K562 (cell line): ENCODE measurements at regions not wholly inside any gene's neighbourhood (a gene's known extent, or its start where the extent isn't known, plus 50 kb on each side); places are given as distances from the start of the nearest gene placed in this dataset.

Source experiments
- BACH1 ChIP-seq: fragments of 200-800 bp; sonication (Bioruptor generic); IDR thresholded peaks from 2 replicates; pipeline ENCODE4 v1.6.1; 2016; ENCODE audit warnings: missing genetic modification characterization, missing compliant biosample characterization
- CREB3 ChIP-seq: fragments of 450-650 bp; conservative IDR thresholded peaks from 2 replicates; pipeline ENCODE4 v1.6.1; 2016; ENCODE audit warnings: missing genetic modification characterization, low read depth, mild to moderate bottlenecking, missing compliant biosample characterization, moderate library complexity
- EP400 ChIP-seq: fragments of 450-650 bp; IDR thresholded peaks from 2 replicates; pipeline ENCODE4 v1.6.1; 2017; ENCODE audit warnings: antibody characterized with exemption, mild to moderate bottlenecking, moderate library complexity
- GTF2A2 ChIP-seq: IDR thresholded peaks from 2 replicates; pipeline ENCODE4 v1.6.1; 2016; ENCODE audit warnings: mild to moderate bottlenecking, missing genetic modification characterization, missing compliant biosample characterization
- HDAC1 ChIP-seq, 2 experiments: fragments of 450-650 bp; IDR thresholded peaks; 2 replicates each; pipeline ENCODE4 v1.6.1; 2016 to 2017; ENCODE audit warnings: inconsistent platforms in 1 of 2, mild to moderate bottlenecking in 1 of 2, moderate library complexity in 1 of 2
- MLLT1 ChIP-seq, 2 experiments: fragments of 450-650 bp; IDR thresholded peaks; 2 replicates each; pipeline ENCODE4 v1.6.1; 2016
- MTA1 ChIP-seq: fragments of 450-650 bp; IDR thresholded peaks from 2 replicates; pipeline ENCODE4 v1.6.1; 2017; ENCODE audit warnings: borderline replicate concordance
- MYNN ChIP-seq, 2 experiments: sonication (generic); formaldehyde crosslinking in 1 of 2; IDR thresholded peaks; 2 replicates each; pipeline versions ENCODE4 v1.5.0 to v1.6.1; 2016 to 2020; ENCODE audit warnings: antibody characterized with exemption in 1 of 2, missing genetic modification reagents in 1 of 2
- RBM17 ChIP-seq: fragments of 200-400 bp; formaldehyde crosslinking; IDR thresholded peaks from 2 replicates; pipeline ENCODE4 v1.6.1; 2017; ENCODE audit warnings: low read depth, mild to moderate bottlenecking, low read length, borderline replicate concordance
- SPI1 ChIP-seq: IDR thresholded peaks from 2 replicates; pipeline ENCODE4 v1.6.1; 2011; ENCODE audit warnings: low read depth, low read length, control low read depth, borderline replicate concordance
- SRSF7 ChIP-seq: fragments of 200-400 bp; formaldehyde crosslinking; optimal IDR thresholded peaks from 2 replicates; pipeline ENCODE3; 2017; ENCODE audit warnings: mild to moderate bottlenecking, low read depth, low read length
- TAF15 ChIP-seq: fragments of 200-400 bp; formaldehyde crosslinking; IDR thresholded peaks from 2 replicates; pipeline ENCODE4 v1.6.1; 2017; ENCODE audit warnings: mild to moderate bottlenecking, low read depth, low read length, moderate library complexity
- USF2 ChIP-seq: sonication (generic); formaldehyde crosslinking; IDR thresholded peaks from 2 replicates; pipeline ENCODE4 v1.5.0; 2020; ENCODE audit warnings: missing genetic modification reagents
- ZNF174 ChIP-seq: fragments of 250-450 bp; sonication (Bioruptor Pico); IDR thresholded peaks from 2 replicates; pipeline ENCODE4 v1.4.0; 2020; ENCODE audit warnings: mild to moderate bottlenecking
- ZNF253 ChIP-seq: fragments of 250-450 bp; sonication (Bioruptor Pico); conservative IDR thresholded peaks from 2 replicates; pipeline ENCODE4 v1.6.1; 2021; ENCODE audit warnings: mild to moderate bottlenecking
- ZNF3 ChIP-seq: fragments of 250-450 bp; sonication (Bioruptor Pico); IDR thresholded peaks from 2 replicates; pipeline ENCODE4 v1.5.0; 2021; ENCODE audit warnings: mild to moderate bottlenecking, moderate library complexity
- TF ChIP-seq, protein P1 (sequence below): fragments of 200-800 bp; sonication (Bioruptor generic); IDR thresholded peaks from 2 replicates; pipeline ENCODE4 v1.6.1; 2017; ENCODE audit warnings: missing genetic modification characterization, missing compliant biosample characterization
- TF ChIP-seq, protein P2 (sequence below): sonication (generic); formaldehyde crosslinking; IDR thresholded peaks from 2 replicates; pipeline ENCODE4 v1.8.1; 2023; ENCODE audit warnings: missing genetic modification reagents, mild to moderate bottlenecking, borderline replicate concordance

DNA sequence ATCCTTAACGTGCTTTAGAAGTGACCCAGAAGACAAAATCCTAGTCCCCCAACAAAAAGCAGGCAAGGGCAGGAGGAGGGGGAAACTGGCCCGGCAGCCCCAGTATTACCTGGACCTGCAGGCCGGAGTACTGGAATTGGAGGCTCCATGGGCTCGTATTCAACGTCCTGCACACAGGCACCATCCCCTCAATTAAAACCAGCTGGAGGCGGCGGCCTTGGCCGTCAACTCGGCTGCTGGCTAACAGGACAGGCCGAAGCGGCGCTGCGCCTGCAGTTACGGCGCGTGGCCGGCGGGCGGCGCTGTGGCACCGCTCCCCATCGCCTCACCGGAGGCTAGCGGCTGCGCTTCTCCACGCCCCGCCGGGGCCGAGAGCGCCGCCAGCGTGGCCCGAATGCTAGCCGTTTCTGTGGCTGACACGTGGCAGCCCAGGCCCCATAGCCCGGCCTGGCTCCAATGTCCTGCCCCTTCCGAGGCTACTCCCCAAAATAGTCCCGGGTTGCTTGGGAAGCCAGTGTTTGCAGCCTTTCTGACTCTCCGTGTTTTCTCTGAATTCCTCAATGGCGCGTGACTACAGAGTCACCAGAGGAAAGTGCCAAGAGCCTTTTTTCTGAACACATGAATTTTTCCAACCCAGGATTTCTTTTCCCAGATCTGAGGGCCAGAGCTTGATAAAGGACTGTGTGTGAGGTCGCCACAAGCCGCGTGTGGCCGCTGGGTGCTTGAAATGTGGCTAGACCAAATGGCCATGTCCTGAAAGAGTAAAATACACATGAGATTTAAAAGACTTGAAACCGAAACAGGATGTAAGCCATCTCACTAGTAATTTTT, 82.5 kb downstream of the HHIPL2 start (continued):
- TF ChIP-seq, protein P1, sequence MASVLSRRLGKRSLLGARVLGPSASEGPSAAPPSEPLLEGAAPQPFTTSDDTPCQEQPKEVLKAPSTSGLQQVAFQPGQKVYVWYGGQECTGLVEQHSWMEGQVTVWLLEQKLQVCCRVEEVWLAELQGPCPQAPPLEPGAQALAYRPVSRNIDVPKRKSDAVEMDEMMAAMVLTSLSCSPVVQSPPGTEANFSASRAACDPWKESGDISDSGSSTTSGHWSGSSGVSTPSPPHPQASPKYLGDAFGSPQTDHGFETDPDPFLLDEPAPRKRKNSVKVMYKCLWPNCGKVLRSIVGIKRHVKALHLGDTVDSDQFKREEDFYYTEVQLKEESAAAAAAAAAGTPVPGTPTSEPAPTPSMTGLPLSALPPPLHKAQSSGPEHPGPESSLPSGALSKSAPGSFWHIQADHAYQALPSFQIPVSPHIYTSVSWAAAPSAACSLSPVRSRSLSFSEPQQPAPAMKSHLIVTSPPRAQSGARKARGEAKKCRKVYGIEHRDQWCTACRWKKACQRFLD (CRISPR knock-in tag) = peak; percentile 79; the same call in 1 of the 2 replicates
- TF ChIP-seq MTA1 (peak; percentile 57; the same call in 1 of the 2 replicates), ZNF3 (CRISPR knock-in tag) (no peak), CREB3 (tag) (peak; percentile 92), SPI1 (no peak), EP400 (peak; percentile 99), BACH1 (tag) (no peak), MYNN (IDR thresholded peaks at IDR 0.05) (no peak), MYNN (CRISPR knock-in tag; IDR thresholded peaks at IDR 0.05) (no peak), HDAC1 (IDR thresholded peaks at IDR 0.05) (peak in 1 of 2 experiments; percentile 92; a peak in 2 of 4 replicates), TAF15 (no peak), MLLT1 (IDR thresholded peaks at IDR 0.05) (0 out of 4 replicates have a peak, but pooled peaks of 1 of the 2 experiments have one; percentile 16), GTF2A2 (no peak), RBM17 (no peak), ZNF174 (CRISPR knock-in tag) (no peak), ZNF253 (no peak), SRSF7 (no peak), USF2 (CRISPR knock-in tag) (peak; percentile 62)
- TF ChIP-seq, protein P2, sequence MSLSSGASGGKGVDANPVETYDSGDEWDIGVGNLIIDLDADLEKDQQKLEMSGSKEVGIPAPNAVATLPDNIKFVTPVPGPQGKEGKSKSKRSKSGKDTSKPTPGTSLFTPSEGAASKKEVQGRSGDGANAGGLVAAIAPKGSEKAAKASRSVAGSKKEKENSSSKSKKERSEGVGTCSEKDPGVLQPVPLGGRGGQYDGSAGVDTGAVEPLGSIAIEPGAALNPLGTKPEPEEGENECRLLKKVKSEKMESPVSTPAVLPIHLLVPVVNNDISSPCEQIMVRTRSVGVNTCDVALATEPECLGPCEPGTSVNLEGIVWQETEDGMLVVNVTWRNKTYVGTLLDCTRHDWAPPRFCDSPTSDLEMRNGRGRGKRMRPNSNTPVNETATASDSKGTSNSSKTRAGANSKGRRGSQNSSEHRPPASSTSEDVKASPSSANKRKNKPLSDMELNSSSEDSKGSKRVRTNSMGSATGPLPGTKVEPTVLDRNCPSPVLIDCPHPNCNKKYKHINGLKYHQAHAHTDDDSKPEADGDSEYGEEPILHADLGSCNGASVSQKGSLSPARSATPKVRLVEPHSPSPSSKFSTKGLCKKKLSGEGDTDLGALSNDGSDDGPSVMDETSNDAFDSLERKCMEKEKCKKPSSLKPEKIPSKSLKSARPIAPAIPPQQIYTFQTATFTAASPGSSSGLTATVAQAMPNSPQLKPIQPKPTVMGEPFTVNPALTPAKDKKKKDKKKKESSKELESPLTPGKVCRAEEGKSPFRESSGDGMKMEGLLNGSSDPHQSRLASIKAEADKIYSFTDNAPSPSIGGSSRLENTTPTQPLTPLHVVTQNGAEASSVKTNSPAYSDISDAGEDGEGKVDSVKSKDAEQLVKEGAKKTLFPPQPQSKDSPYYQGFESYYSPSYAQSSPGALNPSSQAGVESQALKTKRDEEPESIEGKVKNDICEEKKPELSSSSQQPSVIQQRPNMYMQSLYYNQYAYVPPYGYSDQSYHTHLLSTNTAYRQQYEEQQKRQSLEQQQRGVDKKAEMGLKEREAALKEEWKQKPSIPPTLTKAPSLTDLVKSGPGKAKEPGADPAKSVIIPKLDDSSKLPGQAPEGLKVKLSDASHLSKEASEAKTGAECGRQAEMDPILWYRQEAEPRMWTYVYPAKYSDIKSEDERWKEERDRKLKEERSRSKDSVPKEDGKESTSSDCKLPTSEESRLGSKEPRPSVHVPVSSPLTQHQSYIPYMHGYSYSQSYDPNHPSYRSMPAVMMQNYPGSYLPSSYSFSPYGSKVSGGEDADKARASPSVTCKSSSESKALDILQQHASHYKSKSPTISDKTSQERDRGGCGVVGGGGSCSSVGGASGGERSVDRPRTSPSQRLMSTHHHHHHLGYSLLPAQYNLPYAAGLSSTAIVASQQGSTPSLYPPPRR (CRISPR knock-in tag) = peak; percentile 61; the same call in 1 of the 2 replicates
